Keratinocyte (primary cell): ENCODE measurements at regions not wholly inside any gene's neighbourhood (a gene's known extent, or its start where the extent isn't known, plus 50 kb on each side); places are given as distances from the start of the nearest gene placed in this dataset.

Source experiments
- CTCF ChIP-seq, 3 experiments: IDR thresholded peaks in 1 of 3; conservative IDR thresholded peaks in 1 of 3; optimal IDR thresholded peaks in 1 of 3; 2 replicates in 2 of 3; 3 replicates in 1 of 3; pipeline versions ENCODE3 to v1.5.1; 2011; ENCODE audit warnings: low read length in 3 of 3, mild to moderate bottlenecking in 3 of 3, moderate library complexity in 2 of 3, control low read depth in 1 of 3, inconsistent platforms in 1 of 3; ENCODE audit not compliant: insufficient read depth in 2 of 3; ENCODE audit errors: extremely low read depth in 1 of 3
- EZH2 ChIP-seq: IDR thresholded peaks from one replicate; pipeline ENCODE4 v1.6.1; 2012; ENCODE audit warnings: inconsistent platforms, mild to moderate bottlenecking, low read length, moderate library complexity

GRCh38 chr4:23202712-23203247, 510.0 kb downstream of the GBA3 start:
- no peak for TF ChIP-seq EZH2
- TF ChIP-seq CTCF (optimal IDR thresholded peaks at IDR 0.05 in 1 of 3, IDR thresholded peaks at IDR 0.05 in 1 of 3, conservative IDR thresholded peaks at IDR 0.05 in 1 of 3; ENCODE audit: extremely low read depth in 1 of 3, insufficient read depth in 2 of 3, low read length in 3 of 3), result no peak
